ENCODE measurements at regions not wholly inside any gene's neighbourhood (a gene's known extent, or its start where the extent isn't known, plus 50 kb on each side); places are given as distances from the start of the nearest gene placed in this dataset.

GRCh38 chr19:34075661-34076091 is 96.6 kb upstream of the LSM14A start:
- Histone ChIP-seq H2AFZ (ENCODE audit: low read length) (no peak overlapping the region), H3K4me2 (ENCODE audit: extremely low read depth, insufficient read depth, low read length) (no peak overlapping the region), H3K27me3 (ENCODE audit: control insufficient read depth, insufficient read depth, low read length) (peaks cover 3% of the 10 kb centered on the region), H3K4me3 (replicated peaks in 1 of 4; ENCODE audit: control extremely low read depth in 1 of 4, insufficient read depth in 1 of 4, low read depth in 3 of 4, low read length in 4 of 4) (no peak overlapping the region), H3K9ac (ENCODE audit: insufficient read depth, low read length) (no peak overlapping the region), H4K20me1 (ENCODE audit: control insufficient read depth, extremely low read depth, insufficient read depth, low read length) (no peaks in the 10 kb centered on the region), H3K9me3 (ENCODE audit: control insufficient read depth, insufficient read depth, low read depth, low read length) (no peaks in the 10 kb centered on the region), H3K36me3 (ENCODE audit: control insufficient read depth, insufficient read depth, low read length) (no peaks in the 10 kb centered on the region), H3K27ac (ENCODE audit: insufficient read depth, low read length) (no peak overlapping the region), H3K4me1 (ENCODE audit: control insufficient read depth, extremely low read depth, insufficient read depth, low read length) (no peaks in the 10 kb centered on the region), H3K79me2 (ENCODE audit: control insufficient read depth, insufficient read depth, low read length) (no peaks in the 10 kb centered on the region)
- DNase-seq (ENCODE audit: low read depth in 2 of 2) = peak in 1 of 2 donors; percentile 28
- no peak for TF ChIP-seq CTCF (conservative IDR thresholded peaks at IDR 0.05 in 1 of 2, IDR thresholded peaks at IDR 0.05 in 1 of 2; ENCODE audit: low read depth in 1 of 2, low read length in 2 of 2)

GRCh38 chr19:34082289-34083077 is 89.8 kb upstream of the LSM14A start:
- TF ChIP-seq EZH2 (IDR thresholded peaks at IDR 0.05; ENCODE audit: low read length, missing control alignments) (no peak), CTCF (conservative IDR thresholded peaks at IDR 0.05 in 1 of 2, IDR thresholded peaks at IDR 0.05 in 1 of 2; ENCODE audit: low read depth in 1 of 2, low read length in 2 of 2) (no peak)
- peaks cover 7% of the 10 kb centered on the region for H3K27me3 ChIP-seq (ENCODE audit: control insufficient read depth, insufficient read depth, low read length)
- H3K4me1 ChIP-seq (ENCODE audit: control insufficient read depth, extremely low read depth, insufficient read depth, low read length) = no peaks in the 10 kb centered on the region
- H3K27ac ChIP-seq (ENCODE audit: insufficient read depth, low read length) = no peak overlapping the region
- no peak overlapping the region for H3K4me2 ChIP-seq (ENCODE audit: extremely low read depth, insufficient read depth, low read length)
- no peaks in the 10 kb centered on the region for H3K9me3 ChIP-seq (ENCODE audit: control insufficient read depth, insufficient read depth, low read depth, low read length)
- no peak overlapping the region for H3K4me3 ChIP-seq (replicated peaks in 1 of 4; ENCODE audit: control extremely low read depth in 1 of 4, insufficient read depth in 1 of 4, low read depth in 3 of 4, low read length in 4 of 4)
- H3K79me2 ChIP-seq (ENCODE audit: control insufficient read depth, insufficient read depth, low read length) = no peaks in the 10 kb centered on the region
- H4K20me1 ChIP-seq (ENCODE audit: control insufficient read depth, extremely low read depth, insufficient read depth, low read length) = no peaks in the 10 kb centered on the region
- H3K9ac ChIP-seq (ENCODE audit: insufficient read depth, low read length) = no peak overlapping the region
- H2AFZ ChIP-seq (ENCODE audit: low read length) = no peak overlapping the region
- no peak for DNase-seq (ENCODE audit: low read depth in 2 of 2)
- H3K36me3 ChIP-seq (ENCODE audit: control insufficient read depth, insufficient read depth, low read length) = no peaks in the 10 kb centered on the region

GRCh38 chr19:34084396-34085145 is 87.7 kb upstream of the LSM14A start:
- Histone ChIP-seq H3K9ac (ENCODE audit: insufficient read depth, low read length) (no peak overlapping the region), H3K27ac (ENCODE audit: insufficient read depth, low read length) (no peak overlapping the region), H3K4me2 (ENCODE audit: extremely low read depth, insufficient read depth, low read length) (no peak overlapping the region), H3K36me3 (ENCODE audit: control insufficient read depth, insufficient read depth, low read length) (no peaks in the 10 kb centered on the region), H2AFZ (ENCODE audit: low read length) (no peak overlapping the region), H3K9me3 (ENCODE audit: control insufficient read depth, insufficient read depth, low read depth, low read length) (no peaks in the 10 kb centered on the region), H3K4me1 (ENCODE audit: control insufficient read depth, extremely low read depth, insufficient read depth, low read length) (no peaks in the 10 kb centered on the region), H3K79me2 (ENCODE audit: control insufficient read depth, insufficient read depth, low read length) (no peaks in the 10 kb centered on the region), H3K4me3 (replicated peaks in 1 of 4; ENCODE audit: control extremely low read depth in 1 of 4, insufficient read depth in 1 of 4, low read depth in 3 of 4, low read length in 4 of 4) (no peak overlapping the region), H4K20me1 (ENCODE audit: control insufficient read depth, extremely low read depth, insufficient read depth, low read length) (no peaks in the 10 kb centered on the region), H3K27me3 (ENCODE audit: control insufficient read depth, insufficient read depth, low read length) (peaks cover 7% of the 10 kb centered on the region)
- DNase-seq (ENCODE audit: low read depth in 2 of 2) = no peak
- TF ChIP-seq CTCF (conservative IDR thresholded peaks at IDR 0.05 in 1 of 2, IDR thresholded peaks at IDR 0.05 in 1 of 2; ENCODE audit: low read depth in 1 of 2, low read length in 2 of 2) (no peak), EZH2 (IDR thresholded peaks at IDR 0.05; ENCODE audit: low read length, missing control alignments) (no peak)

Measured in fibroblast of lung (primary cell).